Endothelial cell of hepatic sinusoid (primary cell): ENCODE measurements at regions not wholly inside any gene's neighbourhood (a gene's known extent, or its start where the extent isn't known, plus 50 kb on each side); places are given as distances from the start of the nearest gene placed in this dataset.

Source experiments
- in situ Hi-C: cut with HindIII; loops from 2 replicates; pipeline ENCODE4 v1.10.0; 2017; ENCODE audit warnings: low sequenced_read_pairs

GRCh38 chr13:85666356-85666755, 132.9 kb downstream of the SLITRK6 start:
- in situ Hi-C loops, result no loop called here

- in situ Hi-C loops, result no loop called here
Measured at GRCh38 chr13:85665286-85665685, 133.9 kb downstream of the SLITRK6 start.

DNA sequence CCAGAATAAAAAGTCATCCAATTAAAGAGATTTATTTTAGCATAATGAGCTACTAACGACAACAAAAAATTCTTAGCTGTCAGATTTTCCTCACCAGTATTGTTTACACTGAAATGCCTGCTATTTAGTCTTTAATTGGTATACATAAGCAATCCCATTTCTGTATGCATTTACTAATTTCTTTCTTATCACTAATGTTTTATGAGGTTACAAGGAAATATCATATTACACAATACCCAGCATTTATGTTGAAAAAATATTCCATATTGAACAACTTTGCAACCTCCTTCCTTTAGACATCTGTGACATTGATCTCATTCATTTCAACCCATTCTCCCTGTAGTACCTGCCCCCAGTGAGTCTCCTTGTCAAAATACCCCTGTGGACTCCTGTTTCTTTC, 135.4 kb downstream of the SLITRK6 start:
- in situ Hi-C loops, result no loop called here

DNA sequence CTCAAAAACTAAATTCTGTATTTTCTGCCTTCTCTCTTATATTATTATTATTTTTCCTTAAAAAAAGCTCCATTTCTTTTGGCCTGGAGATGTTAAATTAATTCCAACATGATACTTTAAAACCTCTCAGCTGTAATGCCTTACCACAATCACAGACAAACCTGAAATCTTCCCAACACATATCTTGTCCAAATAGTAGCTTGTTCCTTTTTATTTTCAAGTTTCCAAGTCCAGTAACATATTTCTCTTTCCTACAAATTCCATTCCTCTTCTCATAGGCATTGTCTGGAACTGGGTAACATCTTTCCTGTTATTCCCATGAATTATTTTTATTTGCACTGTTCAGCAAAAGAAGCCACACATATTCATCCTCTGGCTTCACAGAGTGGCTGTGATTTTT, 137.0 kb downstream of the SLITRK6 start:
- in situ Hi-C loops, result no loop called here

GRCh38 chr13:85661675-85662074, 137.5 kb downstream of the SLITRK6 start:
- in situ Hi-C loops, result no loop called here

- in situ Hi-C loops, result no loop called here
Measured at GRCh38 chr13:85659493-85659892, 139.7 kb downstream of the SLITRK6 start.

DNA sequence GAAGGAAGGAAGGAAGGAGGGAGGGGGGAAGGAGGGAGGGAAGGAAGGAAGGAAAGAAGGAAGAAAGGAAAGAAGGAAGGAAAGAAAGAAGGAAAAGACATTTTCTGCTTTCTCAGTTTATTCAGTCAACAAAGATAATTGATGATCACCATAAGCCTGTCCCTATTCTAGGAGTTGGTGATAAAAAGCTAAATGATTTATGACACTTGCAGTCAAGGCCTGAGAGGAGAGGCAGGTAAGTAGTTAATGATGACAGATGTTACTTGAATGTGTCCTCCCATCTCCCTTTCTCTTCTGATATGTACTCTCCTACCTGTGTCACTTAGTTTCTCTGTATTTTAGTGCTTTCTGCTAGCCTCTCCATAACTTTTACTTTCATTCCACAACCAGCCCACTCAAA, 141.3 kb downstream of the SLITRK6 start:
- in situ Hi-C loops, result no loop called here

- in situ Hi-C loops, result no loop called here
Measured at GRCh38 chr13:85655040-85655439, 144.2 kb downstream of the SLITRK6 start.

- in situ Hi-C loops, result no loop called here
Measured at GRCh38 chr13:85654227-85654626, 145.0 kb downstream of the SLITRK6 start.

DNA sequence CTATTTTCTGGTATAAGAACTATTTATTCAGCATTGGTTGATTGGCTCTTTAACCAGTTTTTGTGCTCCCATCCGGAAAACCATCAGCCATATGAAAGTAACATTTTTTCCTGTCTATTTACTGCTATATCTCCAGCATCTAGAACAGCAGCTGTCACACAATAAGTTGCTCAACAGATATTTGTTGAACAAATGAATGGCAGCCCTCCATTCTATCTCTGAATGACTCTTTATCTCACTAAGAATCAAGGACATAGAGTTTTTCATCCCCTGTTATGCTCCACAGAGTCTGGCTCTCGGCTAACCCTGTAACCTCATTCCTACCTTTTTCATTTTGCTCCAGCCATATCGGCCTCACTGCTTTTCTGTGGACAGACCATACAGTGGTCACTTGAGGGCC, 145.5 kb downstream of the SLITRK6 start:
- in situ Hi-C loops, result no loop called here

- in situ Hi-C loops, result no loop called here
Measured at GRCh38 chr13:85652491-85652890, 146.7 kb downstream of the SLITRK6 start.

- in situ Hi-C loops, result no loop called here
Measured at GRCh38 chr13:85651440-85651839, 147.8 kb downstream of the SLITRK6 start.

- in situ Hi-C loops, result no loop called here
Measured at GRCh38 chr13:85650613-85651012, 148.6 kb downstream of the SLITRK6 start.

GRCh38 chr13:85640727-85641126, 158.5 kb downstream of the SLITRK6 start:
- in situ Hi-C loops, result no loop called here

- in situ Hi-C loops, result no loop called here
Measured at GRCh38 chr13:85638815-85639393, 160.3 kb downstream of the SLITRK6 start.

DNA sequence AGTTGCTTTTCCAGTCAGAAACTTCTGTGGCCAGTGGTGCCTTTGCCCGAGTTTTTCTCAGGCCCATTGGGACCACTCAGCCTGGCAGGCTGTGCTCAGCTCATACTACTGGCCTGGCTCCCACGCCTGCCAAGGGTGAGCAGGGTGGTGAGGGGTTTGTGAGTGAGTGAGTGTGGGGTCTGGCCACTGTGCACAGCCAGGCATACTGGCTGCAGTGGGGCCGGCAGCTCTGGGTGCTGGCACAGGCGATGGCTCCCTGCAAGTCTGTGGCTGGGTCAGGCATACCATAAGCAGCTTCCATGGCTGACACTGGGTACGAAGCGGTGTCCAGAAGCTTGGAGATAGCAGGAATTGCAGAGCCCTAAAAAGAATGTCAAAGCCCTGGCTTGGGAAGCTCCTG, 161.0 kb downstream of the SLITRK6 start:
- in situ Hi-C loops, result no loop called here

GRCh38 chr13:85632526-85633195, 166.6 kb downstream of the SLITRK6 start:
- in situ Hi-C loops, result no loop called here

DNA sequence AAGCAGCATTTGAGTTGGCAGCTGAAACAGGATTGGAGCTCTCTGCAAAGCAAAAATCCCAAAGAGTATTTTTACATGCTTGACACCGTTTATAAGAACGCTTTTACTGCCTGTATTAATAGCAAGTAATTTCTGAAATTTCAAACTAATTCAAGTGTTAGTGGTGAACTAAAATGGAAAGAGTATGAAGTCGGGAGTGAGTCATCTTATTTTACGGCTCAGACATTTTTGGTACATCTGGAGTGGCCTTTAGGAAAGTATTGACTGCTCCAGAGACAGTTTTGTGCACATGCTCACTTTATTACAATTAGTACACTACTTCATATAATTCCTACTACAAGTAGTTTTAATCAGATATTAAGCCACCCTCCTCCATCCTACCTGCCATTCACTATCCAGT, 167.4 kb downstream of the SLITRK6 start:
- in situ Hi-C loops, result no loop called here

- in situ Hi-C loops, result no loop called here
Measured at GRCh38 chr13:85626603-85627002, 172.6 kb downstream of the SLITRK6 start.

DNA sequence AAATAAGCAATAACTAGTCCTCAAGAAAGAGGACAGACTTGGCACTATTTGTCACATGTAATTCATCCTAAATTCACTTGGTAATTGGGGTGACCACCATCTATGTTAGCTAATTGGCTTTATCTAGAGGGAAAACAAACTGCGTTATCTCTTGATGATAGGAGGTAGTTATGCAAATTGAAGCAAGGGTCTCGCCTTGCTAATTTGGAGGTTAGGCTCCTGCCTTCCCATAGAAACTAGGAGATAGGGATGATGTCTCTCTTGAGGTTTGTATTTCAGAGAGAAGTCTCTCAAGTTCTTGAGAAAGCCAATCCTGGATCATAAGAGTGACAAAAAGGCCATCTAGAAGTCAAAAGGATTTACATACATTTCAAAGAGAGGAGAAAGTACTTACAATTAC, 179.9 kb downstream of the SLITRK6 start:
- in situ Hi-C loops, result no loop called here

DNA sequence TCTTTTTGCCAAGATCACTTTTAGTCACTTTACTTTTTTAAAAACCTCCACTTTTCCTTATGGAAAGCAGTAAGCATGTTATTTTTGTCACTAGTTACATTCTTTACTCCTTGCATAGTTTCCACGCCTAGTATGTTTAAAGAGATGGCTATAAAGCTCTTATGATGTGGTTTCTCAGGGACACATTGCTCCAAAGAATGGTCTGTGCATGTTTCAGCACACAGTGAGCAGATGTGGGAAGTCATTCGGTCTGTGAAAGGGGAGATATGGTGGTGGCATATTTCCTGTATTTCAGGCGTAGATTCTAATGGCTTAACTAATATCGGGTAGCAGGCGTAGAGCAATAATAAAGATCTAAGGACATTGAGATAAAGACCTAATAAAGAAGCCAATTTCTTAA, 180.7 kb downstream of the SLITRK6 start:
- in situ Hi-C loops, result no loop called here

DNA sequence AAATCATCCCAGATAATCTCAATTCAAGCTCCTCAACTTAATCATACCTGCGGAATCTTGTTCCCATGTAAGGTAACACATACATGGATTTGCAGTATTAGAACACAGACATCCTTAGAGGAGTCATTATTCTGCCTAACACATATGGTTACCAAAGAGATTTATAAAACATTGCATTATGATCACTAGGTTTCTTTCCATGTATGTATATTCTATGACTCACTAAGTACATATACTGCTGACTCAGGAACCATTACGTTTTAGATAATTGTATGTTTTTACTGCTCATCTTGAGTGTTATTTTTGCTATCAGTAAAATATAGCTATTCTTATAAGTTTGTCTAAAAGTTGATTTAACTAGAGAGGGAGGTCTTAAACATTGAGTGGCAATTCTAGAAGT, 182.9 kb downstream of the SLITRK6 start:
- in situ Hi-C loops, result no loop called here

DNA sequence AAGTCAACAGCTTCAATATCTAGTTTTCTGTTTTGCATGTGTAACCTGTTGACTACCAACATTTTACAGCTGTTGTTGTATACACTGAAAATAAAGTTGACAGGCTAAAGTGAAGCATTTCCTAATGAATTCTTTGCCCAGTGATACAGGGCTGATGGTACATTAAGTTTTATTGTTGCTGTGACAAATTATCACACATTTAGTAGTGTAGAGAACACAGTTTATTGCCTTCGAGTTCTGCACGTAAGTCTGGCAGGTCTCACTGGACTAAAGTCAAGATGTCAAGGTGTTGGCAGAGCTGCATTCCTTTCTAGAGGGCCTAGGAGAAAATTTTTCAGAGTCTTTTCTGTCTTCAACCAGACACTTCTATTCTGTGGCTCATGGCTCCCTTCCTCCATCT, 184.2 kb downstream of the SLITRK6 start:
- in situ Hi-C loops, result no loop called here
